ENCODE measurements at regions not wholly inside any gene's neighbourhood (a gene's known extent, or its start where the extent isn't known, plus 50 kb on each side); places are given as distances from the start of the nearest gene placed in this dataset.

GRCh38 chr16:48892893-48893292 is 282.9 kb upstream of the N4BP1 start:
- DNase-seq (ENCODE audit: low spot score), result no peak

- no peak for DNase-seq (ENCODE audit: low spot score)
Measured at GRCh38 chr16:48887646-48888210, 277.7 kb upstream of the N4BP1 start.

DNA sequence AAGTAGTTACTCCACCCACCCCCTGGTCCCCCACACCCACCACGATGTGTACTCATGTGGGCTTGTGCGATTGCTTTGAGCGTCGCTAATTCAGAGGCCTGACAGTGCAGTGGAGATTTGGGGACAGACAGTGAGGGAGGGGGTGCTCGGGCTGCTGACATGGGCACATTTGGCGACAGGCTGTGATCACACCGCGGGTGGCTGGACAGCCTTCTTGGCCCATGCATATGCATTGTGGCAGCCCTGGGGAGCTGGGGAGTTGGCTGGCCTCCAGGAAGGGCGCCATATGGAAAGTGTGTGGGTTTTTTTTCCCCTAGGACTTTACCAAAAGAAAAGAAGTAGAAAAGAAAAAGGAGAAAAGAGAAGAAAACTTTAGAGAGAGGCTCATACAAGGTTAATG is 275.5 kb upstream of the N4BP1 start:
- DNase-seq (ENCODE audit: low spot score), result no peak

- no peak for DNase-seq (ENCODE audit: low spot score)
Measured at GRCh38 chr16:48881272-48881671, 271.3 kb upstream of the N4BP1 start.

DNA sequence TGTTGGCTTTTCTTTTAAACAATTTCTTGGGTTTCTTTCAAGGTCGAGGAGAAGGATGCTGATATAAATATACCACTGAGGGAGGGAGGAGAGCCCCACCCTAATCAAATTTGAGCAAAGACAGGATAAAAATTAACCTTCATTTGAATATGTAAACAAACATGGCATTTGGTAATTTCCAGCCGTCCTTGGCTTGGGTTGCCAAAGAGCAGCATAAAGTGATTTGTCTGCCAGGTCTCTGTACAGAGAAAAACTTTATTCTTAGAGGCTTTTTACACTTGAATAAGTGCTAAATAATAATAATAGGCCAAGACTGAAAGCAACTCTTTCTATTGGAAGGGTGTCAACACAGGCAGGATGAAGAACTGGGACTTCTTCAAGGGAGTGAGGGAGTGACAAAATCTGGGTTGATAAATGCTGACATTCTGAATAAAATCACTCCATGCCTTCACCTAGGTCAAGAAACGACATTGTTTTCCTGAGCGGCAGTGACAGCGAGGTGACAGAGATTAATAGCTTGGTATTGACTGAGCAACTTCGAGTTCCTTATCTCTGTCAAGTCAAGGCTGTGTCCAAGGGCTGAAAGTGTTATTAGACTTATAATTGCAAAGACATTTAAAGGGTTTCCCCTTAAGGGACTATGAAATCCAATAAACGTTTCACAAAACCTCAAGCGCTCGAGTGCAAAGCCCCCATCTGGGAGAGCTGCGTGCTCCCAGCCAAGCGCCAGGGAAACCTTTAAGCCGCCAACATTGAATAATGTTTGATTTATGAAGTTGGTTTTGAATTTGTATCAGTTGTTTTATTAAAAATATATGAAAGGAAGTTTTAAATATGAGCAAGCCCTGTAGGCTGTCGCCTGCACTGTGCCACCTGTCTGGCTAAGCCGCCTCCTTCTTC is 269.5 kb upstream of the N4BP1 start:
- no peak for DNase-seq (ENCODE audit: low spot score)

GRCh38 chr16:48877946-48878345 is 268.0 kb upstream of the N4BP1 start:
- no peak for DNase-seq (ENCODE audit: low spot score)

DNA sequence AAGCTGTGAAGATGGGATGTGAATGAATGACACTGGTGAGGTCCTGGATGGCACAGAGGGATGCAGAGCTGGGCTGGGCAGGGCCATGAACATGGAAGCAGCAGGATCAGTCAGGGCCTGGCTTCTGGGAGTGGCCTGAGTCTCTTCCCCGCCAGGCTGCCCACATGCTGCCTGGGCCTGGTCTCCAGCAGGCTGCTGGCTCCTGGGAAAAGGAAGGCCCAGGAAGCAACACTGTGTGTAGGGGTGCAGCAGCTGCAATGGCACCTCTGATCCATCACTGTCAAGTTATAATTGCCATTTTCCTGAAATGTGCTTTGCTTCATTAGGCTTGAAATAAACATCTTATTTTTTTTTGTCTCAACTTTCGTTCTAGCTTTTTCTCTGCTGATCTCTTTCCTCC is 260.2 kb upstream of the N4BP1 start:
- DNase-seq (ENCODE audit: low spot score), result no peak

GRCh38 chr16:48865520-48865919 is 255.5 kb upstream of the N4BP1 start:
- DNase-seq (ENCODE audit: low spot score), result no peak

DNA sequence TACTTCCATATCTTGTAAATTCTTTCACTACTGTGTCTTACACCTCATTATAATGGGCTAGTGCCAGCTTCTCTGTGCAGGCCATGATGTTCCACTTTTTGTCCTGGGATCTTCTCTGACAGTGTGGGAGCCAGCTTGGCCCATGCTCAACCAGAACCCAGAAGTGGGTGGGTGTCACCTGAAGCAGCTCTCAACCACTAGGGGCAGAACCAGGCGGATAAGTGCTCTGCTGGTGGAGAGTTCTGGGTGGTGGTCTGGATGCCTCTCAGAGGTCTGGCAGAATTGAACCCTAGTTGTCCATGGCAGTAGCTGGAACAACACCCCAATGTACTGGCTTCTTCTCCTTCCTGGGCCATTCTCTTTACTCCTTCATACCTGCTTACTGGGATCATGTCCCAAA is 254.1 kb upstream of the N4BP1 start:
- DNase-seq (ENCODE audit: low spot score), result no peak

DNA sequence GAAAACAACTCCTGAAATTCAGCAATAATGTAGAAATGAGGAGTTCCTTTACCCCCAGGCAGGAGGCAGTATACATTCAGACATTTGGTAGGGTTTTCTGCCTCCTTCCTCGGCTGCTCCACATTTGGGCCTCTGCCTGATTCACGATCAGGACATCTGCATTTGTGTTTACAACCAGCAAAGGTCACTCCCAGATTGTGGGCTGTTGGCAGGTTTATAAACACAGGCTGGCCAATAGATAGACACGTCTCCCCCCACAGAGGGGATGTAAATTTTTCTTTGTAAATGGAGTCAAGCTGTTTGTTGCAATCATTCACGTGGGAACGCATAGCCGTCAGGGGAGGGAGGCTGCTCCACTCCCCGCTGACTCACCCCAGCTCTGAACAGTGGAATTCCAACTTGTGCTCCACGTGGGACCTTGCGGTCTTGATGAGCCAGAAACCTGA is 252.1 kb upstream of the N4BP1 start:
- no peak for DNase-seq (ENCODE audit: low spot score)

DNA sequence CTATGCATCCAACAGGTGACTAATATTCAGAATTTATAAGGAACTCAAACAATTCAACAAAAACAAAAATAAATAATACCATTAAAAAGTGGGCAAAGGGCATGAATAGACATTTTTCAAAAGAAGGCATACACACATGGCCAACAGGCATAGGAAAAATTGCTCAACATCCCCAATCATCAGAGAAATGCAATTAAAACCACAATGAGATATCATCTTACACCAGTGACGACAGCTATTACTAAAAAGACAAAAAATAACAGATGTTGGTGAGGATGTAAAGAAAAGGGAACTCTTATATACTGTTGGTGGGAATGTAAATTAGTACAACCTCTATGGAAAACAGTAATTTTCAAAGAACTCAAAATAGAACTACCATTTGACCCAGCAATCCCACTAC is 250.4 kb upstream of the N4BP1 start:
- DNase-seq (ENCODE audit: low spot score), result no peak

DNA sequence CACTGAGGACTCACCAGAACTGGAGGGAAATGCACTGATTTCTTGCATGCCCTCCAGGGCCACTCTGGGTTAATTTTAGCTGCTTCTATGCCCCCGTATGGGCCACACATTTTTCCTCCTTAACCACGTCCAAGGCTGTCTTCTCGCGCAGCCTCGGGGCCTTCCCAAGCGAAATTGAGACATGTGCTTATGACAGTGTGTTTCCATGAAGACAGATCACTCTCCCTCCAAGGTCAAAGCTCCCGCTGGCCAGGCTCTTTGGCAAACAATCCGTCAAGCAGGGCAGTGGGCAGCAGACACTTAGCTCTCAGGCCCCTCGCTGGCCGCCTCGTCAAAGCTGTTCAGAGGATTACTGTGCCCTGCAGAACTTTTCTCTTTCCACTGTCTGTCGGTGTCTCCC is 243.0 kb upstream of the N4BP1 start:
- no peak for DNase-seq (ENCODE audit: low spot score)

DNA sequence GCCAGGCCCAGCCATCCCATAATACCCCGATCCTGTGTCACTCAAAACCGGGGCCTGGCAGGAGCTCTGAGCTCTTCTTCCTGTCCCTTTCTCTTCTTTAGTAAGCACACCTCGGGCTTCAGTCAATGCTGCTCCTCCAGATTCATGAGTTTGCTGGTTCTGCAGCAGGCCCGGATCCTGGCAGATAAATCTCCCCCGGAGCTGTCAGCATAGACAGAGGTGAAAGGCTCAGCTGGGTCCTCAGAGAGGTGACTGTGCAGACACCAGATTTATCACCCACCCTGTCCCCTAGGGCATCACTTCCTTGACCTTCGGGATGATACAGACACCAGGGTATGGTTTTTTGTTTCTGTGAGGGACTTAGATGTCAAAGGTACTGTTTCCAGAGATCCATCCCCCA is 242.5 kb upstream of the N4BP1 start:
- DNase-seq (ENCODE audit: low spot score), result no peak

DNA sequence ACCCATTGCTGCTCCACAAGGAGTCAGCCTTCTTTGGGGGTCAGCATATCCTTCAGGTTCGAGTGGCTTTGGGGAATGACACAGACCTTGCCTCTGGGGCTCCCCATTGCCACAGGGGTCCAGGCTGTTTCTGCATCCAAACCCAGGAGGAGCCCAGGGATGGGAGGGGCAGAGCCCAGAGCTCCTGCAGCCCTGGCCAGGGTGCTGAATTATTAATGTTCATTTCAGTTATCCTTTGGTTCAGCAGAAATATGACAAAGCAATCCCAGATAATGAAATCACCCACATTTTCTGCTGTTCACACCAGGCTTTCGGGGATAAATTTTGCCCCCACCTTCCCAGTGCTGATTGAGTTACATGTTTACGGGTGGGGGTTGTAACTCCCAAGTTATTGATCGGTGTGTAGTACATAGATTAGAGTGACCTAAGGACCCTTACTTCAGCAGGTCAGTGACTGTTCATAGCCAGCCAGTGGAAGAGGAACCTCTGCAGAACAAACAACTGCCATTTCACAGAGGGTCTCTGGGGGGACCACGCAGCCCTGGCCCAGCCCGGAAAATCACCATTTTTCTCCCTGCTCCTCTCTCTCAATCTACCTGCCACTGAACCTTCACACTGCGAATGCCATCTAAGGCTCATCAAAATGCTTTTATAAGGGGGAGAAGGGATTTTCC is 240.3 kb upstream of the N4BP1 start:
- no peak for DNase-seq (ENCODE audit: low spot score)

- no peak for DNase-seq (ENCODE audit: low spot score)
Measured at GRCh38 chr16:48846277-48846676, 236.3 kb upstream of the N4BP1 start.

DNA sequence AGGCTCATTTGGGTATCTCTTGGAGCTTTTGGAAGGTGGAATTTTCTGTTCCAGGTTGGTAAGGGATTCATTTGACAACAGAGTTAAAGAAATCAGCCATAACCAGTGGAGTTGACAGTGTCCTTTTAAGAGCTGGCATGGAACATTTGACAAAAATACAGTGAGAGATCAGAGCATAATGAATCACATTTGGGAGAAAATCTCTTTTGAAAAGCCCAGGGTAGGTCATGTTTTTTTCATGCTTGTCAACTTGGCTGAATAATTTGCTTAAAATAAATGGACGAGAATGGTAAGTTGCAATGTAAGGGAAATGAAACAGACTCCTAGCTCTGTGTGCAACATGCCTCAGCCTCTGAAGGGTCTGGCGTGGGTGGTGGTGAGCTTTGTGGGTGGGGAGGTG is 235.3 kb upstream of the N4BP1 start:
- no peak for DNase-seq (ENCODE audit: low spot score)

DNA sequence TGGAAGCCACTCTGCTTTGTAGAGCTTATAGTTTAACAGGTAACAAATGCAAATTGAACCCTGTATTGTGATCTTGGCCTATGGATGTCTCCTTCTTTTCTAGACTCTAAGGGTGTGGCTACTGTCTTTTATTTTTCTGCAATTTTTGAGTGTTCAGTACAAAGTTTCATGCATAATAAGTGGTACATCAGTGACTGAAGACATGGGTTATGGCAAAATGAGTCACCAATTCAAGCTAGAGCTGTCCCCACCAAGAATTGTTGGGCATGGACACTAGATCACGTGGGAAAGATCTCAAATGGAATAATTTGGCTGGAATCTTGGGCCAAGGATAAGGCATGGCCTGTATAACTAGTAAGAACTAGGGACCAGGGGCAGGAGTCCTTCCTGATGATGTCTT is 228.4 kb upstream of the N4BP1 start:
- no peak for DNase-seq (ENCODE audit: low spot score)

GRCh38 chr16:48836636-48837035 is 226.7 kb upstream of the N4BP1 start:
- no peak for DNase-seq (ENCODE audit: low spot score)

DNA sequence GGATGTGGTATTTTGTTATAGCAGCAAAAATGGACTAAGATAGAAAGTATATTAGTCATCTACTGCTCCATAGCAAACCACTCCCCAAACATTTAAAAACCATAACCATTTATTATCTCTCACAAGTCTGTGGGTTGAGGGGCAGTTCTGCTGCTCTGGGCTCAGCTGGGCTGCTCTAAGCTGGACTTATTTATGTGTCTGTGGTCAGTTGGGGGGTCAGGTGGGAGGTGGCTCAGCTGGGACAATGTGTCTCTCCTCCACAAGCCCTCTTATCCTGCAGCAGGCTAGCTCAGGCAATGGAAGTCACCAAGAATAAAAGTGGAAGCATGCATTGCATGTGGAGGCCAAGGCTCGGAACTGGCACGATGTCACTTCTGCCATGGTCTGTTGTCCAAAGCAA is 226.1 kb upstream of the N4BP1 start:
- no peak for DNase-seq (ENCODE audit: low spot score)

DNA sequence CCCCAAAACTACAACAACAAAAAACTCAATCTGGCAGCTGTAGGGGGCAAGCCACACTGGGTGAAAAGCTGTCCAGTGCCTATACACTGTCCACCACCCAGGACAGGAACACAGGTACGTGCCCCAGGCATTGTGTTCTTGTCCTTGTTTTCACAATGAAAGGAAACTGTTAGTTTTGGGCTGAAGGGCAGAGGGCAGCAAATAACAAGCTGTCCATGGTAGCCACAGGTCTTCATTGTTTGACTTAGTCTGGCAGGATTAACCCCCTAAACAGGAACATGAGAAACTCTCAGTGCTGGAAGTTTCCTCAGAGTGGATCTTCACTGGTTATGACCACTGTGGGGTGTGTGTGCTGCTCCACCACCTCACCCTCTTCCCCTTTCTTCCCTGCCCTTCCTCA is 224.6 kb upstream of the N4BP1 start:
- DNase-seq (ENCODE audit: low spot score), result no peak

GRCh38 chr16:48833461-48833860 is 223.5 kb upstream of the N4BP1 start:
- DNase-seq (ENCODE audit: low spot score), result no peak

DNA sequence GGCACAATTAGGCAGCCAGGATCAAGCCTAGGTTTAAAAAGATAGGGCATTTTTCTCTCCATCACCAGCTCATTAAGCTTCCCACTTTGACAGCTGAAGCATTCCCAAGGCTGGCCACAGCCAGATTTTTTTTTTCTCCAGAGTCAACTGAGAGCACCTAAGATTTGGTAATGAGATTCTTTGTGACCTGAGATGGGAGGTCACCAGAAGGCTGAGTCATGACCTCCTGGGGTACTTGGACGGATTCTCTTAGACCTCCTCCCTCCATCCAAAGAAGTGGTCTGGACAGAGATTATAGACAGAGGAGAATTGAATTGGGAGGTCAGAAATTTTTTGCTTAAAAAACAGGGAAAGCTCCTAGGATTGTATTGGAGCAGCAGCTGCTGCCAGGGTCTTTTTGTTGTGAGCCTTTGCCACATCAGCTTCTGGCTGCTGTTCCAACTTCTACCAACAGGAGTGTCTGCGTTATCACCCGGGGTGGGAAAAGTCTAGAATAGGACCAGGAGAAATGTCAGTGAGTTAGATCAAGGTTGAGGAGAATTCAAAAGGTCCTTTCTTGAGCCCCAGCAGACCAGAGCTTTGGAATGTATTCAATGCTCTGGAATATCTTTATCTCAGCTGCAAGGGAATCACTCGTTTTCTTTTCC is 221.2 kb upstream of the N4BP1 start:
- DNase-seq (ENCODE audit: low spot score), result no peak

All from activated CD4-positive, alpha-beta T cell treated with anti-CD3 and anti-CD28 coated beads, Interleukin-2, Interleukin-4, amounts not matched to agents 100 ng/mL and 50 ng/mL, durations not matched to agents 16 hours and 8 hours (primary cell).